Glutamatergic neuron (in vitro differentiated cells): ENCODE measurements at regions not wholly inside any gene's neighbourhood (a gene's known extent, or its start where the extent isn't known, plus 50 kb on each side); places are given as distances from the start of the nearest gene placed in this dataset.
A peak's percentile ranks its signal among the peaks of the same experiment; 100 is the strongest.
"Not testable (repeated sequence)": the region's sequence is repeated elsewhere in the genome, so short reads cannot be mapped to it uniquely, and the experiment has no call there.

Experiments used
- DNase-seq: peaks from one replicate; pipeline ENCODE4 v3.0.0; 2022
- H3K27ac Mint-ChIP-seq: one replicate; pipeline ENCODE4 v1.8.0; 2020; ENCODE audit warnings: mild to moderate bottlenecking, mixed read lengths, inconsistent platforms; ENCODE audit not compliant: unreplicated experiment
- H3K27me3 Mint-ChIP-seq: one replicate; pipeline ENCODE4 v1.8.0; 2020; ENCODE audit warnings: mild to moderate bottlenecking, moderate library complexity, mixed read lengths, inconsistent platforms; ENCODE audit not compliant: unreplicated experiment
- H3K36me3 Mint-ChIP-seq: one replicate; pipeline ENCODE4 v1.8.0; 2020; ENCODE audit warnings: mild to moderate bottlenecking, mixed read lengths, inconsistent platforms; ENCODE audit not compliant: unreplicated experiment
- H3K4me1 Mint-ChIP-seq: one replicate; pipeline ENCODE4 v1.8.0; 2020; ENCODE audit warnings: mild to moderate bottlenecking, low read depth, mixed read lengths, inconsistent platforms; ENCODE audit not compliant: unreplicated experiment
- H3K4me3 Mint-ChIP-seq: one replicate; pipeline ENCODE4 v1.8.0; 2020; ENCODE audit warnings: mild to moderate bottlenecking, mixed read lengths, inconsistent platforms; ENCODE audit not compliant: unreplicated experiment
- H3K9me3 Mint-ChIP-seq: one replicate; pipeline ENCODE4 v1.8.0; 2020; ENCODE audit warnings: mild to moderate bottlenecking, moderate library complexity, mixed read lengths, inconsistent platforms; ENCODE audit not compliant: unreplicated experiment
- TF ChIP-seq, protein P1 (sequence below): fragments of 200-600 bp; sonication (generic); IDR thresholded peaks from one replicate; pipeline ENCODE4 v1.5.0; 2021; ENCODE audit not compliant: partially characterized antibody, unreplicated experiment

GRCh38 chr1:30366199-30366598 is 357.2 kb downstream of the MATN1 start:
- H3K27me3 Mint-ChIP-seq = peaks cover 10% of the 10 kb centered on the region
- H3K36me3 Mint-ChIP-seq = no peaks in the 10 kb centered on the region
- peaks cover 1% of the 10 kb centered on the region for H3K9me3 Mint-ChIP-seq
- H3K27ac Mint-ChIP-seq = no peak overlapping the region
- H3K4me1 Mint-ChIP-seq = peaks cover 13% of the 10 kb centered on the region
- no peak overlapping the region for H3K4me3 Mint-ChIP-seq
- TF ChIP-seq, protein P1, sequence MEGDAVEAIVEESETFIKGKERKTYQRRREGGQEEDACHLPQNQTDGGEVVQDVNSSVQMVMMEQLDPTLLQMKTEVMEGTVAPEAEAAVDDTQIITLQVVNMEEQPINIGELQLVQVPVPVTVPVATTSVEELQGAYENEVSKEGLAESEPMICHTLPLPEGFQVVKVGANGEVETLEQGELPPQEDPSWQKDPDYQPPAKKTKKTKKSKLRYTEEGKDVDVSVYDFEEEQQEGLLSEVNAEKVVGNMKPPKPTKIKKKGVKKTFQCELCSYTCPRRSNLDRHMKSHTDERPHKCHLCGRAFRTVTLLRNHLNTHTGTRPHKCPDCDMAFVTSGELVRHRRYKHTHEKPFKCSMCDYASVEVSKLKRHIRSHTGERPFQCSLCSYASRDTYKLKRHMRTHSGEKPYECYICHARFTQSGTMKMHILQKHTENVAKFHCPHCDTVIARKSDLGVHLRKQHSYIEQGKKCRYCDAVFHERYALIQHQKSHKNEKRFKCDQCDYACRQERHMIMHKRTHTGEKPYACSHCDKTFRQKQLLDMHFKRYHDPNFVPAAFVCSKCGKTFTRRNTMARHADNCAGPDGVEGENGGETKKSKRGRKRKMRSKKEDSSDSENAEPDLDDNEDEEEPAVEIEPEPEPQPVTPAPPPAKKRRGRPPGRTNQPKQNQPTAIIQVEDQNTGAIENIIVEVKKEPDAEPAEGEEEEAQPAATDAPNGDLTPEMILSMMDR = no peak
- no peak for DNase-seq

GRCh38 chr1:30365596-30365995 is 357.8 kb downstream of the MATN1 start:
- peaks cover 10% of the 10 kb centered on the region for H3K27me3 Mint-ChIP-seq
- peaks cover 1% of the 10 kb centered on the region for H3K9me3 Mint-ChIP-seq
- H3K4me3 Mint-ChIP-seq = no peak overlapping the region
- TF ChIP-seq, protein P1 = no peak
- H3K4me1 Mint-ChIP-seq = peaks cover 19% of the 10 kb centered on the region
- DNase-seq = no peak
- H3K36me3 Mint-ChIP-seq = no peaks in the 10 kb centered on the region
- H3K27ac Mint-ChIP-seq = no peak overlapping the region

DNA sequence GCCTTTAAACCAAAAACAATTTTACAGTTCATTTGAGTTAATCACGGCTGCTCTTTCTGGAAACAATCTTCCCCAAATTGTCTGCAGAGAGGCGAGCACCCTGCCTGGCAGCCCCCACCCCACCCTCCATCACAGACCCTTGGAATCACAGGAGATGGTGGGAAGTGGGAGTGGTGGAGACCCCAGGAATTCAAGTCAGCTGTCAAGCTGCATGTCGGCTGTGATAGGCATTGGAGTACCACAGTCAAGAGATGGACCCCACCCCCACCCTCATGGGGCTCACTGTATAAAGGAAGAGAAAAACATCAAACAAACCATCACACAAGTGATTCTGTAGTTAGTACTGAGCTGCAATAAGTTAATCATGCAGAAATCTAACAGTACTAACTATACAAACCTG is 360.4 kb downstream of the MATN1 start:
- TF ChIP-seq, protein P1 = no peak
- peaks cover 9% of the 10 kb centered on the region for H3K27me3 Mint-ChIP-seq
- no peak overlapping the region for H3K4me3 Mint-ChIP-seq

GRCh38 chr1:30362603-30362990 is 360.8 kb downstream of the MATN1 start:
- Mint-ChIP-seq H3K4me1 (peaks cover 28% of the 10 kb centered on the region), H3K36me3 (no peaks in the 10 kb centered on the region), H3K9me3 (peaks cover 4% of the 10 kb centered on the region), H3K27me3 (peaks cover 9% of the 10 kb centered on the region), H3K4me3 (no peak overlapping the region), H3K27ac (peak overlapping the region; percentile 84)
- TF ChIP-seq, protein P1 = no peak
- no peak for DNase-seq

More for the DNA sequence above, 360.4 kb downstream of the MATN1 start:
- H3K9me3 Mint-ChIP-seq = peaks cover 1% of the 10 kb centered on the region
- no peak overlapping the region for H3K27ac Mint-ChIP-seq
- no peaks in the 10 kb centered on the region for H3K36me3 Mint-ChIP-seq
- DNase-seq = no peak
- H3K4me1 Mint-ChIP-seq = peaks cover 28% of the 10 kb centered on the region

DNA sequence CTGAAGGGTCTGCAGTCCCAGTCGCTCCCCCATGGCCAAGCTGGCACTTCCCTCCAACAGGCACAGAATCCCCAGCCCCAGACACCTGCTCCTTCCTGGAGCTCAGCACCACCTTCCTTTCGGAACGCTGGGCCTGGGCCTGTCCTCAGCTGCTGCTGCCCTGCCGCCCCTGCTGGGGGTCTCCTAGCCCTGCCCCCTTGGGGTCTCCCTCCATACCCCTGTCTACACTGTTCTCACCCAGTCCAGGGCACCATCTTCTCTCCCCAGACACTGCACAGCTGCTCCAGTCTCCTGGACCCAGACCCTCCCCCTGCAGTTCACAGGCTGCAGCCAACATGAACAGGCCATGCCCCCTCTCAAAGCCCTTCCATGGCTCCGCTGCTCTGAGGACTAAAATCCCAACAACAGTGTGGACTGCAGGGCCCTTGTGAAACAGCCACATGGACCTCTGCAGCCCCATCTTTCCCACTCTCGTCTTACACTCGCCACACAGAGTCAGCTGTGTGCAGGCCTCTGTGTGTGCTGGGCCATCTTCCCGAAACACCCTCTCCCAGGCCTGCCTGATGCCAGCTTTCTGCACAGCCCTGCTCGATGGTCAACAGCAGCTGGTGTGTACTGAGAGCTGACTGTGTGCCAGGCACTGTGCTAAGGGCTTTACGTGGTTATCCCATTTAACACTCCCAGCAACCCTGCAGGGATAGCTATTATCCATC is 361.3 kb downstream of the MATN1 start:
- DNase-seq = peak; percentile 44
- Mint-ChIP-seq H3K4me1 (peaks cover 28% of the 10 kb centered on the region), H3K27ac (peak overlapping the region; percentile 84), H3K4me3 (peak overlapping the region; percentile 61)
- not testable (repeated sequence) for H3K9me3 Mint-ChIP-seq, H3K27me3 Mint-ChIP-seq, H3K36me3 Mint-ChIP-seq
